ENCODE measurements at regions not wholly inside any gene's neighbourhood (a gene's known extent, or its start where the extent isn't known, plus 50 kb on each side); places are given as distances from the start of the nearest gene placed in this dataset.
A peak's percentile ranks its signal among the peaks of the same experiment; 100 is the strongest.
"Not testable (repeated sequence)": the region's sequence is repeated elsewhere in the genome, so short reads cannot be mapped to it uniquely, and the experiment has no call there.

DNA sequence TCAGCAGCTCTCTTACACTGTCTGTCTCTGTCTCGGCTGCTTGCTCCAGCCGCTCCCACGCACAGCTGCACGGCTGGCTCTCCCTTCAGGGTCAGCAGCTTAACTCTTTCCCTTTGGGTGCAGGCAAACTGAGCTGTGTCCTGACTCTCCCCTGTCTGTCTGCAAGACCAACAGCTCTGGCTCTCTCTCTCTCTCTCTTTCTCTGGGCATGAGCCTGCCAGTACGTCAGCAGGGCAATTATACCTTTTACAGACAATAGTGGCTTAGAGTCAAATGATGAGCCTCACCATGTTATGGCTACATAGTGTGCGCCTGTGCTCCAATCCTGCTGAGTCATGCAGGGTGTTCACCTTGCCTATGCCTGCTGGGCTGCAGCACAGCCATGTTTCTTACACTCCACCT lies 120.5 kb upstream of the DDHD1 start:
- Mint-ChIP-seq H3K27me3 (no peaks in the 10 kb centered on the region), H3K36me3 (peaks cover 3% of the 10 kb centered on the region), H3K4me1 (no peaks in the 10 kb centered on the region)

DNA sequence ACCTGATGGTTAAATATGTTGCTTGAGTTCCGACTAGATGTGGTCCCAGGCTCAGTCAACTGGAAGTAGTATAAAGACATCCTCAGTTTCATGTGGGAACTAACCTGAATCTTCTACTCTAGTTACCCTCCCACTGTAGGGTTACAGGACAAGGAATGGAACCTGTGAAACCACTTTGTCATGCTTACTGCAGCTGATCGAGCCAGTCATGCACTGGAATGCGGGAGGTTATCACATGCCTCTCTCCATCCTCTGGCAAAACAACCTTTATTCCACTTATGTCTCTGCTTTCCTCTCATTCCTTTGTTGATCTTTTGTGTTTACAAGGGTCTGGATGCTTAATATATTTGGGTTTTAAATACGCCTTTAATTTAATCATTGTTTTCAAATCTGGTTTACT lies 111.9 kb upstream of the DDHD1 start:
- Mint-ChIP-seq H3K27ac (no peak overlapping the region), H3K27me3 (no peaks in the 10 kb centered on the region), H3K4me1 (no peaks in the 10 kb centered on the region), H3K4me3 (no peak overlapping the region), H3K9me3 (peaks cover 17% of the 10 kb centered on the region), H3K36me3 (peaks cover 12% of the 10 kb centered on the region)
- no peak for DNase-seq

More for the DNA sequence above, 120.5 kb upstream of the DDHD1 start:
- Mint-ChIP-seq H3K4me3 (no peak overlapping the region), H3K27ac (no peak overlapping the region), H3K9me3 (peaks cover 3% of the 10 kb centered on the region)
- no peak for DNase-seq

DNA sequence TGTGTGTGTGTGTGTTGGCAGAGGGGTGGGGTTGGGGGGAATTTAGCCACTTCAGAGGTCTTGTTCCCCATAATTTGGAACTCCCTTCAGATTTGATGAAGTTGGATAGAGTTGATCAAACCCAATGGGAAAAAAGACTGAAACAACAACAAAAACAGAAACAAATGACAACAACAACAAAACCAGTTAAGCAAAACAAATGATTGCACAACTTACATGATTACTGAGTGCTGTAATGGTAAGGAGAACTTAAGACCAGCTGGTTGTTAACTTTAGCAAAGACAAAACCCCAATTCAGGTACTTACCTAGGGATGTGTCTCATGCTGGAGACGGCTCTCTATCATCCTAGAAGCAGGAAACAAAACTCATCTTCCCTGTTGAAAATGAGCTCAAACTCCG lies 107.8 kb upstream of the DDHD1 start:
- no peak overlapping the region for H3K4me3 Mint-ChIP-seq
- H3K36me3 Mint-ChIP-seq, result peaks cover 12% of the 10 kb centered on the region
- no peaks in the 10 kb centered on the region for H3K4me1 Mint-ChIP-seq

DNA sequence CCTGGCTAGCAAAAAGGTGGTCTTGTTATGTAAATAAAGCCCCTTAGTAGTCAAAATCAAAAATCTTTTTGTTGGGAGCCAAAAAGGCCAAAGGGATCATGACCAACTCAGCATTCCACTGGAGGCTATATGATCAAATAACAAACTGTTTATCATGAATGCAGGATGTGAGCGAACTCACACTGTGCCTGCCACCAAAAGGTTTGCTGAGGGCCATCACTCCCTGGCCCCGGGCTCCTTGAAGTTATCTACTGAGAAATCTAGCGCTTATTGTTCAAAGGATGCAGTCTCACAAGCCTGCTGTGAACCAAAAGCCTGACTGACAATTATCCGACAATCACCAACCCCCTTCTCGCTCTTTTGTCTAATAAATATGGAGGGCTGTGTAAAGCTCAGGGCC lies 107.2 kb upstream of the DDHD1 start:
- Mint-ChIP-seq H3K27ac (no peak overlapping the region), H3K9me3 (peaks cover 17% of the 10 kb centered on the region), H3K36me3 (peaks cover 10% of the 10 kb centered on the region), H3K27me3 (no peaks in the 10 kb centered on the region), H3K4me1 (no peaks in the 10 kb centered on the region), H3K4me3 (no peak overlapping the region)
- no peak for DNase-seq

More for the DNA sequence above, 107.8 kb upstream of the DDHD1 start:
- Mint-ChIP-seq H3K27me3 (no peaks in the 10 kb centered on the region), H3K27ac (no peak overlapping the region), H3K9me3 (peaks cover 15% of the 10 kb centered on the region)
- DNase-seq, result no peak

DNA sequence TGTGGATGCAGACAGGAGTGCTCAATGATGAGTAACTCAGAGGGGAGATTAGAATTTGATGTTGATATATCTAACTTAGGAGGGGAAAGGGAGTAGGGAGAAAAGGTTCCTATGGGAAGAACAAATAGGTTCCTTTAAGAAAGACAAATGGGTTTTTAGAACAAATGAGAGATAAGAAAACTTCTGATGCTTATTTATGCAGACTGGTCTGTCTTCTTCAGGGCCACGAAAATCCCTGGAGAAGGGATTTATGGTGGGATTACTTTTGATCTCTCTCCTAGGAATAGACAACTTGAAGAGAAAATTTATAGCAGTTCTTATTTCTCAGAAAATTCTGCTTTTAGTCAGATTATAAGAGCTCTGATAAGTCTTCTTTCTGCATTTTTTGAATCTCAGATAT lies 99.0 kb upstream of the DDHD1 start:
- peaks cover 5% of the 10 kb centered on the region for H3K36me3 Mint-ChIP-seq
- H3K27ac Mint-ChIP-seq, result no peak overlapping the region
- H3K27me3 Mint-ChIP-seq, result no peaks in the 10 kb centered on the region
- no peaks in the 10 kb centered on the region for H3K4me1 Mint-ChIP-seq
- no peak for DNase-seq
- peaks cover 5% of the 10 kb centered on the region for H3K9me3 Mint-ChIP-seq
- H3K4me3 Mint-ChIP-seq, result no peak overlapping the region

DNA sequence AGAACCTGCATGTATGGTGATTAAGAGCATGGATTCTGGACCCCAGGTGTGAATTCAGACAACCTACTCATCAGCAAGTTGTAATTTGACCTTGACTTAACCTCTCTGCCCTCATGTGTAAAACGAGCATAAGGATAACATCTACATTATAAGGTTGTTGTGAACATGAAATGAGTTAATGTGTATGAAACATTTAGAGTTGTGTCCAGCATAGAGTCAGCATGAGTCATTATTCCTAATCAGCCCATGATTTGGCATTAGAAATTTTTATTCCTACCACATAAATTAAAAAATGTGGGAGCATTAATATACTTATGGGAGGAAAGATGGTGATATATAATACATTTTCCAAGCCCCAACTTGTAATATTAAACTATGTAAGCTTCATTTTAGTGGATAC lies 95.9 kb upstream of the DDHD1 start:
- H3K4me1 Mint-ChIP-seq, result no peaks in the 10 kb centered on the region
- H3K27me3 Mint-ChIP-seq, result no peaks in the 10 kb centered on the region
- no peak for DNase-seq
- peaks cover 3% of the 10 kb centered on the region for H3K36me3 Mint-ChIP-seq
- H3K9me3 Mint-ChIP-seq, result peaks cover 4% of the 10 kb centered on the region
- H3K27ac Mint-ChIP-seq, result no peak overlapping the region
- no peak overlapping the region for H3K4me3 Mint-ChIP-seq

DNA sequence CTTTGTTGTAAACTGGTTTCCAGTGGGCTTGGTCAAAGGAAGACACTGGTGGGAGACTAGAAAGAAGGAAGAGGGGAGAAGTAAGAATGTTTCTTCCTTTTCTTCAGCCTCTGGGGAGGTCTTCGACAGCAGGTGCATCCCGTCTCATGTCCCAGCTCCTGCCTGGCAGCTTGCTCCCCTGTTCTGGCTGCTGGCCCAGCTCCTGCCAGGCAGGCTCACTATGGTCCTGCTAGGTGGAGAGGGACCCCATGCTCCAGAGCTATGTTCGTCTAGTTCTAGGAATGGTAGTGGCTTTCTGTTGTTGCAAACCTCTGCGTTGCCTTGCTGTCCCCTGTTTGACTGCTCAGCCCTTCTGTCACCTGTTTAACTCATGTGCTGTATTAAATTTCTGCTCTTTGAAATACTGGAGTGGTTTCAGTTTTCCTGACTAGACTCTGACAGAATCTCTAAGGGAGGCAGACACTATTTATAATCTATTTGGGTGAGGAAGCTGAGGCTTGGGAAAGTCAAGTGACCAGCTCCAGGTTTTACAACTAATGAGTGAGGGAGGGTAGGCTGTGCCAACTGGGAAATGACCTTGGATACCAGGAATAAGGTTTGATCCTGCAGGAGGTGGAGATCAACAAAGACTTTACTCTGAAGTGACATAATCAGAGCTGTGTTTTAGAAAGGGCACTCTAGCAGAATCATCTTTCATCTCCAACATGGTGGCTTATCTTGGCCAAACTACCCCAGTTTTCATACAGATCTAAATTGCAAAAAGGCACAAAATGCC lies 94.7 kb upstream of the DDHD1 start:
- Mint-ChIP-seq H3K4me1 (no peaks in the 10 kb centered on the region), H3K27me3 (no peaks in the 10 kb centered on the region), H3K36me3 (peaks cover 3% of the 10 kb centered on the region), H3K27ac (no peak overlapping the region), H3K4me3 (no peak overlapping the region), H3K9me3 (peaks cover 5% of the 10 kb centered on the region)
- DNase-seq, result no peak

DNA sequence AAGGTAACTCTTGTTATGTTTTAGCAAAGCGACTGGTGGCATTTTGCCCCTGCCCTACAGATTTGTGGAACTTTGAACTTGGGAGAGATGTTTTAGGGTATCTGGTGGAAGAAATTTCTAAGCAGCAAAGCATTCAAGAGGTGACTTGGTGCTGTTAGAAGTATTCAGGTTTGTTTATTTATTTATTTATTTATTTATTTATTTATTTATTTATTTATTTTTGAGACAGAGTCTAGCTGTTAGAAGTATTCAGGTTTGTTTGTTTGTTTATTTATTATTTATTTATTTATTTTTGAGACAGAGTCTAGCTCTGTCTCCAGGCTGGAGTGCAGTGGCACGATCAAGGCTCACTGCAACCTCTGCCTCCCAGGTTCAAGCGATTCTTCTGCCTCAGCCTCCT lies 89.8 kb upstream of the DDHD1 start:
- DNase-seq, H3K4me3 Mint-ChIP-seq, H3K27me3 Mint-ChIP-seq, H3K4me1 Mint-ChIP-seq, H3K27ac Mint-ChIP-seq: not testable (repeated sequence)
- H3K9me3 Mint-ChIP-seq, result peaks cover 14% of the 10 kb centered on the region
- peaks cover 11% of the 10 kb centered on the region for H3K36me3 Mint-ChIP-seq

DNA sequence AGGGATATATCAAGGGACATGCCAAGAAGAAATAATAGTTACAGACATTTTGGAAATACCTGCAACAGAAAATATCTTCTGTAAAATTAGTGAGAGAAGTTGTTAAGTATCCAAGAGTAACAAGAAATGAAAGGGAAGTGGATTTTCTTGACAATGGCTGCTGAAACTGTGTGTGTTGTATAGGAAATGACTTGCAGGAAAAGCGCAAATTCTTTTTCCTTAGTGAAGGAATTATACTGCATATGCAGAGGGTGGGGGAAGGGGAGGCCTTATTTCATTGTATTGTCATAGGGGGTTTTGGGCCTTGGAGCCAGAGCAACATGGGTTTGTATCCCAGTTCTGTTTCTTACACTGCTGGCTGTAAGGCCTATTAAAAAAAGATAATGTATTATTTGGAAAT lies 84.4 kb upstream of the DDHD1 start:
- Mint-ChIP-seq H3K4me1 (peaks cover 5% of the 10 kb centered on the region), H3K27ac (no peak overlapping the region), H3K27me3 (no peaks in the 10 kb centered on the region), H3K36me3 (peaks cover 6% of the 10 kb centered on the region), H3K4me3 (no peak overlapping the region), H3K9me3 (peaks cover 8% of the 10 kb centered on the region)
- no peak for DNase-seq

DNA sequence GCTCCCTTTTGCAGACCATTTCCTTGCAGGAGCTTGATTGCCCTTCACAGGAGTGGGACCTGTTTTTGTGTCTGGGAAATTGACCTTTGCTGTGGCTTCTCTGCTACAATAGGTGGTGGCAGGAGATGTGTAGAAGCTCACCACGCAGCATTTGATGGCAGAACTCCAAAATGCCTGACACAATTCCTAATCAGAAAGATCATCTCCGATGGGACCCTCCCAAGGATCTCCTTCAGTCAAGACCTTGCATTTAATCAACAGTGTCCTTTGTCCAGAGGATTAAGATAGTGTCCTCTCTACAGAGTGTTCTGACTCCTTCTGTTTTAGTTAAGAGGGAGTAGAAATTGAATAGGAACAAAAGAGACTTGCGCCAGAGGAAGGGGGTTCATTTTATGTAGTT lies 83.6 kb upstream of the DDHD1 start:
- H3K36me3 Mint-ChIP-seq, result no peaks in the 10 kb centered on the region

DNA sequence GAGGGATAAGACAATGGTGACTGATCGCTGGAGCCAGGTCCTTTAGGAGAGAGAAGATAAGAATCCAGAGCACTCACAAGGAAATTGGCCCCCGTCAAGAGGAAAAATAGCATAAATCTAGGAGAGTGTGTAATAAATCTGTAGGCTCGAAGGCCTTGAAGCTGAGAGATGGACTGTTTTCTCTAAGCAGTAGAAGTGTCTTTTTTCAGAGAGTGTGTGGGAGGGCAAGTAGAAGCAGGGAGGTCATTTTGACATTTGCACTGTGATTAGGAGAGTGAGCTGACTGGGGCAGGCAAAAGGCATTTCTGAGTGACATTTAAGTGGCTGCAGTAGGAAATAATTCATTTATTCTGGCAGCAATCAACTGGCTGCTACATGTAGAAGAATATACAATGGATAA lies 78.0 kb upstream of the DDHD1 start:
- H3K27ac Mint-ChIP-seq, result no peak overlapping the region
- H3K27me3 Mint-ChIP-seq, result no peaks in the 10 kb centered on the region
- no peak overlapping the region for H3K4me3 Mint-ChIP-seq
- peaks cover under 1% of the 10 kb centered on the region for H3K36me3 Mint-ChIP-seq
- no peaks in the 10 kb centered on the region for H3K4me1 Mint-ChIP-seq
- DNase-seq, result no peak
- H3K9me3 Mint-ChIP-seq, result peaks cover 2% of the 10 kb centered on the region

More for the DNA sequence above, 83.6 kb upstream of the DDHD1 start:
- Mint-ChIP-seq H3K9me3 (peaks cover 1% of the 10 kb centered on the region), H3K27me3 (no peaks in the 10 kb centered on the region), H3K27ac (no peak overlapping the region), H3K4me1 (peaks cover 5% of the 10 kb centered on the region), H3K4me3 (no peak overlapping the region)
- DNase-seq, result no peak

DNA sequence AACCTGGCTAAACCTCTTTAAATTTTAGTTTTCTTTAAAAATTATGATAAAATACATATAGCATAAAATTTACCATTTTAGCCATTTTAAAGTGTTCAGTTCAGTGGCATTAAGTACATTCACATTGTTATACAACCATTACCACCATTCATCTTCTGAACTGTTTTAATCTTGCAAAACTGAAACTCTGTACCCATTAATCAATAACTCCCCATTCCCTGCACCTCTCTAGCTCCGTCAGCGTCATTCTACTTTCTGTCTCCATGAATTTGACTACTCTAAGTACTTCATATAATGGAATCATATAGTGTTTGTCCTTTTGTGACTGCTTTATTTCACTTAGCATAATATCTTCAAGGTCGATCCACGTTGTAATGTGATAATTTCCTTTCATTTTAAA lies 75.8 kb upstream of the DDHD1 start:
- peaks cover 16% of the 10 kb centered on the region for H3K36me3 Mint-ChIP-seq
- no peak overlapping the region for H3K4me3 Mint-ChIP-seq
- H3K27me3 Mint-ChIP-seq, result no peaks in the 10 kb centered on the region
- no peaks in the 10 kb centered on the region for H3K4me1 Mint-ChIP-seq
- H3K27ac Mint-ChIP-seq, result no peak overlapping the region
- peaks cover 17% of the 10 kb centered on the region for H3K9me3 Mint-ChIP-seq
- DNase-seq, result no peak

DNA sequence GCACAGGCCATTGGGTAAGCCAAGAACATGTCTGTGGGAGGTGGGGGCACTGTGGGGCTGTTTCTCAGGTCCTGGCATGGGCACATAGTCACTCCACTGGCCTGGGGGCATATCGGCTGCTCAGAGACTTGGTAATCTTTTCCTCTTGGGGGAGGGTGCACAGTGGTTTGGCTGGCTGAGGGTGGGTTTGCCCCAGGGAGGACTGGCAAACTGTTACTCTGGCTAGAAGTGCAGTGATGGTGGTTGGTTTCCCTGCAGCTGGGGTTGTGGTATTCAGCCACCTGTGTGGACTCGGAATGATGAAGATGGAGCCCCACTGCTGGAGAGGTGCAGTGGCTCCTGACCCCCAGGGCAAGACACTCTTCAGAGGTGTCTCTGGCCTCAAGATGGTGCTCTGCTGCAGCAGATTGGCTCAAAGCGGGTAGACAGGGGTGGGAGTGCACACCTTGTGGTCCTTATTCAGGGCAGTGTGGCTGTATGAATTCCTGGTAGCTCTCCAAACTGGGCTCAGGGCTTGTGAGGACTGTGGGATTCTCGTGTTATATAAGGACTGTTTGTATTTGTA lies 74.1 kb upstream of the DDHD1 start:
- no peaks in the 10 kb centered on the region for H3K27me3 Mint-ChIP-seq
- peaks cover 16% of the 10 kb centered on the region for H3K36me3 Mint-ChIP-seq
- H3K27ac Mint-ChIP-seq, result no peak overlapping the region
- no peak for DNase-seq
- H3K4me3 Mint-ChIP-seq, result no peak overlapping the region
- H3K9me3 Mint-ChIP-seq, result peaks cover 17% of the 10 kb centered on the region
- no peaks in the 10 kb centered on the region for H3K4me1 Mint-ChIP-seq

DNA sequence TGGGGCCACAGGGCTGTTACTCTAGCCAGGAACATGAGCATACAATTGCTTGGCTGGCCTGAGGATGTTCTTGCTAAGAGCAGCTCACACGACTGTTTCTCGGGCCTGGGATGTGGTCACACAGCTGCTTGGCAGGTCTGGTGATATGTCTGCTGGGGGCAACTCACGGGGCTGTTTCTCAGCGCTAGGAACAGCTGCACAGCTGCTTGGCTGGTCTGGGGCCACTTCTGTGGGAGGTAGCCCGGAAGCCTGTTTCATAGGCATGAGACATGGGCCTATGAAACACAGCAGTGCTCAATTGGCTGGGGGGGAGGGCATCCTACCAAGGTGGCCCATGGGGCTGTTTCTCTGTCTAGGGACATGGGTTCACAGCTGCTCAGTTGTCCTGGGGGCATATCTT lies 73.4 kb upstream of the DDHD1 start:
- peaks cover 16% of the 10 kb centered on the region for H3K36me3 Mint-ChIP-seq
- H3K9me3 Mint-ChIP-seq, result peaks cover 17% of the 10 kb centered on the region
- H3K27me3 Mint-ChIP-seq, result no peaks in the 10 kb centered on the region
- H3K27ac Mint-ChIP-seq, result no peak overlapping the region
- H3K4me1 Mint-ChIP-seq, result no peaks in the 10 kb centered on the region
- DNase-seq, result no peak
- H3K4me3 Mint-ChIP-seq, result no peak overlapping the region

DNA sequence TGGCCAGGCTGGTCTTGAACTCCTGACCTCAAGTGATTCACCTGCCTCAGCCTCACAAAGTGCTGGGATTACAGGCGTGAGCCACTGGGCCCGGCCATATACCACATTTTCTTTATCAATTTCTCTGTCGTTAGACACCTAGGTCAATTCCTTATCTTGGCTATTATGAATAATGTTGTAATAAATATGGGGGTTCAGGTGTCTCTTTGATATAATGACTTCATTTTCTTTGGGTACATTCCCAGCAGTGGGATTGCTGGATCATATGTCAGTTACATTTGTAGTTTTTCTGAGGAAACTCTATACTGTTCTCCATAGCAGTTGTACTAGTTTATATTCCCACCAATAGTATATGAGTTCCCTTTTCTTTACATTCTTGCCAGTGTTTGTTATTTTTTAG lies 67.8 kb upstream of the DDHD1 start:
- Mint-ChIP-seq H3K4me3 (no peak overlapping the region), H3K36me3 (peaks cover 13% of the 10 kb centered on the region), H3K4me1 (peaks cover 9% of the 10 kb centered on the region), H3K27ac (no peak overlapping the region), H3K9me3 (peaks cover 14% of the 10 kb centered on the region), H3K27me3 (no peaks in the 10 kb centered on the region)
- no peak for DNase-seq

DNA sequence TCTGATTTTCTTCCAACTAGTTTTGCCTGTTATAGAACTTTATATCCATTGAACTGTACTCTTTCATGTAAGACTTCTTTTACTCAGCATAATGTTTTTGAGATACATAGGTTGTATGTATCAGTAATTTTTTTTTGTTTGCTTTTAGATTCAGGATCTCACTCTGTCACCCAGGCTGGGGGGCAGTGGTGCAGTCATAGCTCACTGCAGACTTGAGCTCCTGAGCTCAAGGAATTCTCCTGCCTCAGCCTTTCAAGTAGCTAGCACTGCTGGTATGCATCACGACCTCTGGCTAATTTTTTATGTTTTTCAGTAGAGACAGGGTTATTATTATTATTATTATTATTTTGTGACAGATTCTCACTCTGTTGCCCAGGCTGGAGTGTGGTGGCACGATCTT lies 65.0 kb upstream of the DDHD1 start:
- no peaks in the 10 kb centered on the region for H3K27me3 Mint-ChIP-seq
- no peak for DNase-seq
- no peaks in the 10 kb centered on the region for H3K36me3 Mint-ChIP-seq
- peaks cover 9% of the 10 kb centered on the region for H3K4me1 Mint-ChIP-seq
- peaks cover 2% of the 10 kb centered on the region for H3K9me3 Mint-ChIP-seq
- peak overlapping the region; percentile 83 for H3K4me3 Mint-ChIP-seq
- H3K27ac Mint-ChIP-seq, result no peak overlapping the region

All from activated naive CD8-positive, alpha-beta T cell treated with anti-CD3 and anti-CD28 coated beads for 36 hours (primary cell).